ENCODE measurements at regions not wholly inside any gene's neighbourhood (a gene's known extent, or its start where the extent isn't known, plus 50 kb on each side); places are given as distances from the start of the nearest gene placed in this dataset.

GRCh38 chr7:15018981-15019380 is 116.4 kb upstream of the DGKB start:
- TF ChIP-seq POLR2A (IDR thresholded peaks at IDR 0.05; ENCODE audit: low read depth, low read length) (no peak), TAF1 (IDR thresholded peaks at IDR 0.05; ENCODE audit: low read depth, low read length) (no peak), POLR2AphosphoS5 (IDR thresholded peaks at IDR 0.05; ENCODE audit: low read depth, low read length) (no peak), POU2F2 (IDR thresholded peaks at IDR 0.05; ENCODE audit: low read depth, low read length) (no peak), SPI1 (IDR thresholded peaks at IDR 0.05; ENCODE audit: low read depth, low read length) (no peak), PAX5 (IDR thresholded peaks at IDR 0.05; ENCODE audit: insufficient read depth, low read length, severe bottlenecking) (no peak)

Measured in GM12891 (cell line).